Choroid plexus epithelial cell (primary cell): ENCODE measurements at regions not wholly inside any gene's neighbourhood (a gene's known extent, or its start where the extent isn't known, plus 50 kb on each side); places are given as distances from the start of the nearest gene placed in this dataset.
A peak's percentile ranks its signal among the peaks of the same experiment; 100 is the strongest.

Experiments
- DNase-seq: peaks from one replicate; pipeline ENCODE4 v3.0.0-alpha.2; 2010; ENCODE audit warnings: low read depth
- H3K4me3 ChIP-seq: 2 replicates; pipeline ENCODE4 v1.5.1; 2011; ENCODE audit warnings: low read depth, mild to moderate bottlenecking, control low read depth, low read length, moderate library complexity
- TF ChIP-seq, protein P1 (sequence below): conservative IDR thresholded peaks from 2 replicates; pipeline ENCODE4 v1.5.1; 2011; ENCODE audit warnings: low read depth, mild to moderate bottlenecking, control low read depth, inconsistent platforms, low read length, moderate library complexity

DNA sequence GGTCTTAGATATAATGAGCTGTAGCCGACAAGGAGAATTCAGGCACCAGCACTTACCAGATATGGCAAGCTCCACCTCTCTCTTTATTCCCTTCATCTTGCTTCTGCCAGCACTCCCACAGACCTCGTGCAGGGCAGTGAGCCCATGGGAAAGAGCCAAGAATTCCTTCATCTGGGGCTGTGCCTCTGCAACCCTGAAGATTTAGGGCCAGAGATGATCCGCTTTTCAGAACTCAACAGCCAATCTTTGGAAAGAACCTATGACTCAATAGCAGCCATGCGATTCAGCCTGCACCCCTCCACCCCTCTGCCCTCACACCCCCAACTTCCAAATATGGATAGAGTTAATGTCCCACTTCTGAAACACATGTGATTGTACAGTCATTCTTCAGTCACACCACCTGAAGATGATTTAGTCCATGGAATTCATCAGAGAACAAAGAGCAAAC is 533.7 kb upstream of the TNP1 start:
- no peak for DNase-seq
- TF ChIP-seq, protein P1, sequence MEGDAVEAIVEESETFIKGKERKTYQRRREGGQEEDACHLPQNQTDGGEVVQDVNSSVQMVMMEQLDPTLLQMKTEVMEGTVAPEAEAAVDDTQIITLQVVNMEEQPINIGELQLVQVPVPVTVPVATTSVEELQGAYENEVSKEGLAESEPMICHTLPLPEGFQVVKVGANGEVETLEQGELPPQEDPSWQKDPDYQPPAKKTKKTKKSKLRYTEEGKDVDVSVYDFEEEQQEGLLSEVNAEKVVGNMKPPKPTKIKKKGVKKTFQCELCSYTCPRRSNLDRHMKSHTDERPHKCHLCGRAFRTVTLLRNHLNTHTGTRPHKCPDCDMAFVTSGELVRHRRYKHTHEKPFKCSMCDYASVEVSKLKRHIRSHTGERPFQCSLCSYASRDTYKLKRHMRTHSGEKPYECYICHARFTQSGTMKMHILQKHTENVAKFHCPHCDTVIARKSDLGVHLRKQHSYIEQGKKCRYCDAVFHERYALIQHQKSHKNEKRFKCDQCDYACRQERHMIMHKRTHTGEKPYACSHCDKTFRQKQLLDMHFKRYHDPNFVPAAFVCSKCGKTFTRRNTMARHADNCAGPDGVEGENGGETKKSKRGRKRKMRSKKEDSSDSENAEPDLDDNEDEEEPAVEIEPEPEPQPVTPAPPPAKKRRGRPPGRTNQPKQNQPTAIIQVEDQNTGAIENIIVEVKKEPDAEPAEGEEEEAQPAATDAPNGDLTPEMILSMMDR = no peak
- H3K4me3 ChIP-seq = no peak overlapping the region

DNA sequence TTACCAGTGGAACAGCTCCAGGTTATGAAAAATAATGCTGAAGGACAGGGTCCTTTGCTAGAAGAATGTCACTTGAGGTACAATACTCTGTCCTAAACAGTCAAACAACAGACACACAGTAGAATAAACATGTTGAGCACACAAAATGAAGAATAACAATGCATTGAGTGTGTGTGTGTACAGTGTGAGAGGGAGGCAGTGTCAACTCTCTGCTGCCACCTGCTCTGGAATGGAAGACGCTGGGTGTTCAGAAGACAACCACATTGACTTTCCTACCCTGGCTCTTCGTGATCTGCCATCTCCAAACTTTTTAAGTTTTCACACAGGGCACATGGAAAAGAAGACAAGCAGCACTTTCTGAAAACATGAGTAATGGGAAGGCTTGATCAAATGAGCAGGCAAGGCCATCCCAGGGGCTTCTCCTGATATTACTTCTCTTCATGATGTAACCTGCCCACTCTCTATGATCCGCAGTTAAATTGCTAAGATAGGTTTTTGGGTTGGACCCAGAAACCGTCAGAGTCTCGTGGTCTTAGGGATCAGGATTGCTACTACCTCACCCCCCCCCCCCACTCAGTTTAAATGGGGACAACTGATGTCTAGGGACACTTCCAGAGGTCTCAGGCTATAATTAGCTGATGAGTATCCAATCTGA is 533.2 kb upstream of the TNP1 start:
- no peak overlapping the region for H3K4me3 ChIP-seq
- TF ChIP-seq, protein P1 = no peak
- no peak for DNase-seq

DNA sequence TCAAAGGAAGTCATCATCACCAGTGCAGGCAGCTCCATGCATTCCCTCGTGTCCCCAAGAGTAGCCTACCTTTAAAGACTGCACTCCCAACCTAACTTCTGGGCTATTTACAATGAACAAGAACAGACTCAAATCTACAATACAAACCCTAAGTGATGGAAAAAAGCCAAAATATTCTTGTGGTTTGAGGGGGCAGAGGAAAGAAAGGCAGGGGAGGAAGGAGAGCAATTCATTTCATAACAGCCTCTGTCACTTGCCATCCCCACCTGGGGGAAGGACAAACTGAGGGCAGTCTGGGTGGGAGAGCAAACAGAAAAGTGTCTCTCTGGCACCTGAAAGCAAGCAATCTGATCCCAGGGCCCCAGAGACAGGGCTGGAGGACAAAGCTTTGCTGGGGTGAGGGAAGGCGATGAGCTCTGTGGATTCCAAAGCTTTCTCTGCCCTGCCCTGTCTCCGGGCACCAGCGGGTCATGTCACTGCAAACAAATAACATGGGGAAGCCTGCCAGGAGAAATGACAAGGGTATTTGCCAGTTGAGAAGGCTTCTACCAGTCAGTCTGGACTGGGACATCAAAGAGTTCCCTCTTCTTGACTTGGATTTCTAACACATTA is 528.0 kb upstream of the TNP1 start:
- TF ChIP-seq, protein P1 = no peak
- no peak overlapping the region for H3K4me3 ChIP-seq
- DNase-seq = peak; percentile 31

DNA sequence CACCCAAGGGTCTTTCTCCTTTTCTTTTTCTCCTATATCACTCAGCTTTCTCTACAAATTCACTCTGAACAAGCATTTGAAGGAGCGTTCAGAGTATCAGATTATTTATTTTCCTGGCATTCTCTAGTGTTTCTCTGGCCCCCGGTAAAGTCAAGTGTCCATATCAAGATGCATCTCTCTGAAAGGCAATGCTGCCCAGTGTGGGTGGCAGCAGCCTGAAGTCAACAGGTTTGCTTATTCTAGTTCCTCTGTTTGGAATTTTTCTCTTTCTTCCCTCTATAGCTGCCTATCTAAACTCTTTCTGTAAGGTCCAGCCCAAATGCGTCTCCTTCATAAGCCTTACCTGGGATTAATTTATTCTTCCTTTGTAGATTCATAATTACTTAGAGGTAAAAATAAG is 526.2 kb upstream of the TNP1 start:
- TF ChIP-seq, protein P1 = no peak
- DNase-seq = no peak

DNA sequence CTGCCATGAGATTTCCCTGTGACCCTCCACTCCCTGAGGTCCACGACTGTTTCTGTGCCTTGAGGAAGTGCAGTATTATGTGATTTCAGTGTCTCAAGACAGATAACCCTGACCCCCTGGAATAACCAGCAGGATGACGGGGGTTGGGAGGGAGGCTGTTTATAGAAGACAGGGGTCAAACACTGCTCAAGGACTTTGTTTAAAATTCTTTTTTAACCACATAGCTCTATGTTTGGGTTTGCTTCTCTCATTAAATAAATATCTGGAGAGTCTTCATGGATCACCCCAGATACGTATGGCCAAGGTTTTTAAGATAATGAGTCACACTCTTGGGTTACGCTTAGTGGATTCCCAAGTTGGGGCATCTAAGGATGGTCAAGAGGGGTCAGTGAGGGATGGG is 523.8 kb upstream of the TNP1 start:
- TF ChIP-seq, protein P1 = no peak
- no peak overlapping the region for H3K4me3 ChIP-seq
- peak; percentile 58 for DNase-seq

More for the DNA sequence above, 526.2 kb upstream of the TNP1 start:
- H3K4me3 ChIP-seq = no peak overlapping the region

DNA sequence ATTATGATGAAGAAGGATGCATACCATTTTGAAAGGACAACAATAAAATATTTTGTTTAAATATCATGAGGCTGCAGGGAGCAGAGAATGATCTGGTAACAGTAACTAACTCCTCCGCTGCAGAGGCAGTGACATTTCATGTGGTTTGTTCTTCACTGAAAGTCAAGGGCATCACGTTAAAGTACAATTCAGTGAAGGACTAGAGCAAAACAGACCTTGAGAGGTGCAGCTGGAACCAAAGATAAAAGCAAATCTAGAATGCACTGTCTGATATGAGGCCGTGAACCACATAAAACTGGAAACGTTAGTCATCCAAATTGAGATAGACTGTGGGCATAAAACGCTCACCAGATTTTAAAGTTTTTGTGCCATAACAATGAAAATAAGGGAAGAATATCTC is 522.9 kb upstream of the TNP1 start:
- no peak overlapping the region for H3K4me3 ChIP-seq
- no peak for DNase-seq
- TF ChIP-seq, protein P1 = no peak

DNA sequence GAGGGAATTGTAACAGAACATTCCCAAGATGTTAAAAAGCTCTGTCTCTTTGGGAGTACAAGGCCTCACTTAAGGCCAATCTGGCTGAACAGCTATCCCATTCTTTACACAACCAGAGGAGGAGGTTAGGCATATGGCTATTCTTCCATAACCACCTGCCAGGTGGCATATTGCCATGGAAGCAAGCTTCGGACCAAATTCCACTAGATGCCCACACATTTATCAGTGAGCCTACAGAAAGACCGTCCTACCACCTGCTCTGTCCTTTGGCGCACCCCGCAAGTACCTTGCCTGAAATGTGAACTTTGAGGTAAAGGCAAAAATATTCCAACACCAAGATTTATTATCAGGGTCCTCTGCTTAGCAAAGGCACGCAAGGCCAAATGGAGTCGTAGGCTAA is 519.9 kb upstream of the TNP1 start:
- H3K4me3 ChIP-seq = no peak overlapping the region
- DNase-seq = no peak
- TF ChIP-seq, protein P1 = no peak
